ENCODE measurements at regions not wholly inside any gene's neighbourhood (a gene's known extent, or its start where the extent isn't known, plus 50 kb on each side); places are given as distances from the start of the nearest gene placed in this dataset.

GRCh38 chr18:52219102-52219501, 120.9 kb upstream of the DCC start:
- H3K4ac ChIP-seq (ENCODE audit: low read depth, low read length) = no peak overlapping the region
- H2BK20ac ChIP-seq (ENCODE audit: low read depth, low read length, poor library complexity, severe bottlenecking) = no peak overlapping the region
- H3K14ac ChIP-seq (ENCODE audit: insufficient read depth, low read length) = no peak overlapping the region
- no peak overlapping the region for H2AK5ac ChIP-seq (ENCODE audit: insufficient read length, low read length)
- H3K56ac ChIP-seq (ENCODE audit: insufficient read length, low read depth, low read length) = no peak overlapping the region
- H2BK15ac ChIP-seq (ENCODE audit: low read depth, low read length) = no peak overlapping the region
- Mint-ChIP-seq H3K4me1 (peaks cover 7 to 10% of the 10 kb centered on the region in 2 experiments), H3K27me3 (ENCODE audit: low read depth) (no peaks in the 10 kb centered on the region), H3K9me3 (no peaks in the 10 kb centered on the region; a peak in 1 of 5 replicates), H3K36me3 (ENCODE audit: insufficient read depth in 1 of 3, low read depth in 3 of 3) (no peaks in the 10 kb centered on the region), H3K4me3 (no peak overlapping the region), H3K27ac (no peak overlapping the region)
- H3K23me2 ChIP-seq (ENCODE audit: insufficient read length, low read depth, low read length, poor library complexity, severe bottlenecking) = no peaks in the 10 kb centered on the region
- no peak overlapping the region for H2AFZ ChIP-seq (ENCODE audit: low read length)
- no peak for TF ChIP-seq CTCF (conservative IDR thresholded peaks at IDR 0.05)
- H3K23ac ChIP-seq (ENCODE audit: insufficient read length, low read depth, low read length) = no peak overlapping the region
- H3T11ph ChIP-seq (ENCODE audit: low read length) = no peak overlapping the region
- no peaks in the 10 kb centered on the region for H3K9me3 ChIP-seq (ENCODE audit: control insufficient read depth, low read depth, low read length)
- WGBS (ENCODE audit: extremely low coverage, insufficient read length, low lambda C conversion rate) = no CpG with 5 or more reads among the region's 3 CpGs
- no peaks in the 10 kb centered on the region for H3K79me2 ChIP-seq (ENCODE audit: insufficient read depth, low read length)
- H2BK12ac ChIP-seq (ENCODE audit: insufficient read length, low read depth, low read length) = no peak overlapping the region
- no peak overlapping the region for H4K8ac ChIP-seq (replicated peaks; ENCODE audit: insufficient read length, low read depth, low read length)
- H2BK5ac ChIP-seq (ENCODE audit: insufficient read length, low read length) = no peak overlapping the region
- H4K5ac ChIP-seq (ENCODE audit: insufficient read length, low read depth, low read length) = no peak overlapping the region
- H3K27ac ChIP-seq (ENCODE audit: insufficient read length, low read depth, low read length) = no peak overlapping the region
- H4K91ac ChIP-seq (ENCODE audit: insufficient read length, low read depth, low read length) = no peak overlapping the region
- no peak overlapping the region for H3K18ac ChIP-seq (ENCODE audit: insufficient read length, low read depth, low read length)
- H3K4me1 ChIP-seq (ENCODE audit: insufficient read depth, low read length) = no peaks in the 10 kb centered on the region
- H3K4me2 ChIP-seq (ENCODE audit: insufficient read depth, insufficient read length, low read length) = no peak overlapping the region
- no peak for DNase-seq
- H4K20me1 ChIP-seq (ENCODE audit: control insufficient read depth, insufficient read depth, insufficient read length) = no peaks in the 10 kb centered on the region
- no peaks in the 10 kb centered on the region for H3K79me1 ChIP-seq (ENCODE audit: insufficient read depth, low read depth, low read length, poor library complexity, severe bottlenecking)
- no peak overlapping the region for H3K9ac ChIP-seq (ENCODE audit: extremely low read depth, insufficient read length, low read length)
- no peak overlapping the region for H2BK120ac ChIP-seq (ENCODE audit: low read depth, low read length, poor library complexity, severe bottlenecking)
- H3K27me3 ChIP-seq (ENCODE audit: insufficient read depth, low read length) = no peaks in the 10 kb centered on the region
